Stimulated activated naive CD8-positive, alpha-beta T cell treated with anti-CD3 and anti-CD28 coated beads, Interleukin-15, Interleukin-2, amounts not matched to agents 100 U/mL and 50 U/mL, for 24 hours (primary cell): ENCODE measurements at regions not wholly inside any gene's neighbourhood (a gene's known extent, or its start where the extent isn't known, plus 50 kb on each side); places are given as distances from the start of the nearest gene placed in this dataset.
"Not testable (repeated sequence)": the region's sequence is repeated elsewhere in the genome, so short reads cannot be mapped to it uniquely, and the experiment has no call there.

Experiments
- ATAC-seq: fragments of 150-1000 bp; cut with Tn5 transposase; one replicate; pipeline ENCODE4 v1.10.0; 2021
- DNase-seq: peaks from one replicate; pipeline ENCODE4 v3.0.0; 2021

- no peak for DNase-seq
These were observed 915.6 kb upstream of the LRFN5 start for GRCh38 chr14:40691066-40691465.

GRCh38 chr14:40685764-40686163 is 920.9 kb upstream of the LRFN5 start:
- DNase-seq (no peak), ATAC-seq (no peak)

More at GRCh38 chr14:40691066-40691465, 915.6 kb upstream of the LRFN5 start:
- ATAC-seq = no peak

GRCh38 chr14:40684328-40684727 is 922.3 kb upstream of the LRFN5 start:
- ATAC-seq = no peak
- no peak for DNase-seq

GRCh38 chr14:40682131-40682913 is 924.4 kb upstream of the LRFN5 start:
- ATAC-seq = no peak

GRCh38 chr14:40679256-40679655 is 927.4 kb upstream of the LRFN5 start:
- DNase-seq (no peak), ATAC-seq (no peak)

More at GRCh38 chr14:40682131-40682913, 924.4 kb upstream of the LRFN5 start:
- no peak for DNase-seq

GRCh38 chr14:40677206-40677605 is 929.5 kb upstream of the LRFN5 start:
- not testable (repeated sequence) for DNase-seq, ATAC-seq

- ATAC-seq = no peak
These were observed 932.2 kb upstream of the LRFN5 start for GRCh38 chr14:40674502-40674901.

GRCh38 chr14:40656311-40656710 is 950.4 kb upstream of the LRFN5 start:
- ATAC-seq = no peak
- no peak for DNase-seq

More at GRCh38 chr14:40674502-40674901, 932.2 kb upstream of the LRFN5 start:
- no peak for DNase-seq

GRCh38 chr14:40652089-40652691 is 954.5 kb upstream of the LRFN5 start:
- DNase-seq (no peak), ATAC-seq (no peak)

- DNase-seq (no peak), ATAC-seq (no peak)
These were observed 976.2 kb upstream of the LRFN5 start for GRCh38 chr14:40630471-40630870.

GRCh38 chr14:40629551-40630137 is 977.0 kb upstream of the LRFN5 start:
- DNase-seq, ATAC-seq: not testable (repeated sequence)

- ATAC-seq (no peak), DNase-seq (no peak)
These were observed 977.5 kb upstream of the LRFN5 start for GRCh38 chr14:40629144-40629543.

- ATAC-seq (no peak), DNase-seq (no peak)
These were observed 983.0 kb upstream of the LRFN5 start for GRCh38 chr14:40623643-40624042.

- ATAC-seq (no peak), DNase-seq (no peak)
These were observed 988.3 kb upstream of the LRFN5 start for GRCh38 chr14:40618225-40618898.

GRCh38 chr14:40616579-40616978 is 990.1 kb upstream of the LRFN5 start:
- no peak for ATAC-seq
- no peak for DNase-seq

GRCh38 chr14:40601063-40601462 is 1005.6 kb upstream of the LRFN5 start:
- no peak for ATAC-seq
- no peak for DNase-seq

- ATAC-seq (no peak), DNase-seq (no peak)
These were observed 1007.0 kb upstream of the LRFN5 start for GRCh38 chr14:40599725-40600124.

GRCh38 chr14:40581264-40581663 is 1025.4 kb upstream of the LRFN5 start:
- ATAC-seq = no peak
- no peak for DNase-seq

GRCh38 chr14:40576880-40577478 is 1029.7 kb upstream of the LRFN5 start:
- no peak for ATAC-seq

GRCh38 chr14:40574780-40575179 is 1031.9 kb upstream of the LRFN5 start:
- DNase-seq = no peak
- no peak for ATAC-seq

More at GRCh38 chr14:40576880-40577478, 1029.7 kb upstream of the LRFN5 start:
- DNase-seq = no peak

GRCh38 chr14:40525314-40525713 is 1081.4 kb upstream of the LRFN5 start:
- no peak for ATAC-seq
- DNase-seq = no peak

- no peak for ATAC-seq
- no peak for DNase-seq
These were observed 1083.6 kb upstream of the LRFN5 start for GRCh38 chr14:40523123-40523522.
